Smooth muscle cell (in vitro differentiated cells): ENCODE measurements at regions not wholly inside any gene's neighbourhood (a gene's known extent, or its start where the extent isn't known, plus 50 kb on each side); places are given as distances from the start of the nearest gene placed in this dataset.

ENCODE experiments used
- DNase-seq: peaks from one replicate; lab custom pipeline; 2025; ENCODE audit not compliant: unreplicated experiment; lab: John Stamatoyannopoulos, UW
- H2AFZ ChIP-seq: fragments of 200-600 bp; sonication (generic); 2 replicates; pipeline ENCODE4 v1.6.0; 2016; ENCODE audit warnings: antibody characterized with exemption, low read depth, mild to moderate bottlenecking
- H3F3A ChIP-seq: fragments of 200-600 bp; sonication (generic); 2 replicates; pipeline ENCODE4 v1.6.0; 2017; ENCODE audit warnings: antibody characterized with exemption, low read depth
- H3K27ac ChIP-seq: fragments of 200-600 bp; sonication (generic); 2 replicates; pipeline ENCODE4 v1.5.1; 2016; ENCODE audit warnings: low read depth, mild to moderate bottlenecking
- H3K27me3 ChIP-seq: fragments of 200-600 bp; sonication (generic); 2 replicates; pipeline ENCODE4 v1.6.1; 2016; ENCODE audit warnings: low read depth, mild to moderate bottlenecking
- H3K36me3 ChIP-seq: fragments of 200-600 bp; sonication (generic); 2 replicates; pipeline ENCODE4 v1.5.1; 2016; ENCODE audit warnings: low read depth
- H3K4me1 ChIP-seq: fragments of 200-600 bp; sonication (generic); 2 replicates; pipeline ENCODE4 v1.5.1; 2016; ENCODE audit warnings: low read depth
- H3K4me2 ChIP-seq: fragments of 200-600 bp; sonication (generic); 2 replicates; pipeline ENCODE4 v1.6.0; 2016; ENCODE audit warnings: mild to moderate bottlenecking
- H3K4me3 ChIP-seq: fragments of 200-600 bp; sonication (generic); 2 replicates; pipeline ENCODE4 v1.5.1; 2016; ENCODE audit warnings: mild to moderate bottlenecking
- H3K79me2 ChIP-seq: fragments of 200-600 bp; sonication (generic); 2 replicates; pipeline ENCODE4 v1.6.0; 2016; ENCODE audit warnings: low read depth, mild to moderate bottlenecking
- H3K9ac ChIP-seq: fragments of 200-600 bp; sonication (generic); 2 replicates; pipeline ENCODE4 v1.6.0; 2016; ENCODE audit warnings: low read depth
- H3K9me3 ChIP-seq: fragments of 200-600 bp; sonication (generic); replicated peaks from 2 replicates; pipeline ENCODE4 v1.5.1; 2016; ENCODE audit warnings: low read depth
- H4K20me1 ChIP-seq: fragments of 200-600 bp; sonication (generic); 2 replicates; pipeline ENCODE4 v1.6.0; 2016; ENCODE audit warnings: low read depth
- CTCF ChIP-seq: fragments of 200-600 bp; sonication (generic); IDR thresholded peaks from 2 replicates; pipeline ENCODE4 v1.5.1; 2017; ENCODE audit warnings: borderline replicate concordance, mild to moderate bottlenecking, antibody characterized with exemption; ENCODE audit not compliant: insufficient read depth, poor library complexity, severe bottlenecking
- WGBS: methylation state at CpG from one replicate; pipeline ENCODE4 v1.1.7; 2016; ENCODE audit warnings: low lambda C conversion rate; 5-methylcytosine and 5-hydroxymethylcytosine counted together

- Histone ChIP-seq H3K27me3 (no peaks in the 10 kb centered on the region), H3K36me3 (no peaks in the 10 kb centered on the region), H4K20me1 (no peaks in the 10 kb centered on the region), H3K4me3 (no peak overlapping the region), H3F3A (no peaks in the 10 kb centered on the region), H2AFZ (no peak overlapping the region), H3K4me1 (no peaks in the 10 kb centered on the region), H3K9ac (no peak overlapping the region), H3K79me2 (no peaks in the 10 kb centered on the region), H3K27ac (no peak overlapping the region), H3K4me2 (no peak overlapping the region), H3K9me3 (no peaks in the 10 kb centered on the region)
- 96% methylated on average over 7 of the region's 7 CpGs for WGBS
- DNase-seq: no peak
- TF ChIP-seq CTCF: no peak
Measured at GRCh38 chr5:74454263-74455030, 186.1 kb downstream of the ENC1 start.

- no peaks in the 10 kb centered on the region for H3K9me3 ChIP-seq
- 85% methylated on average over 5 of the region's 5 CpGs for WGBS
Measured at GRCh38 chr5:74452856-74453255, 187.7 kb downstream of the ENC1 start.

GRCh38 chr5:74450095-74450494, 190.4 kb downstream of the ENC1 start:
- Histone ChIP-seq H2AFZ (no peak overlapping the region), H3K4me1 (no peaks in the 10 kb centered on the region), H3K9ac (no peak overlapping the region), H3K36me3 (no peaks in the 10 kb centered on the region), H3K79me2 (no peaks in the 10 kb centered on the region), H3K9me3 (no peaks in the 10 kb centered on the region), H4K20me1 (no peaks in the 10 kb centered on the region), H3K4me2 (no peak overlapping the region), H3K4me3 (no peak overlapping the region), H3F3A (no peaks in the 10 kb centered on the region), H3K27ac (no peak overlapping the region), H3K27me3 (no peaks in the 10 kb centered on the region)
- no peak for TF ChIP-seq CTCF
- DNase-seq: no peak
- WGBS: 70% methylated on average over 2 of the region's 2 CpGs

More at GRCh38 chr5:74452856-74453255, 187.7 kb downstream of the ENC1 start:
- Histone ChIP-seq H3K79me2 (no peaks in the 10 kb centered on the region), H3K36me3 (no peaks in the 10 kb centered on the region), H3K4me3 (no peak overlapping the region), H2AFZ (no peak overlapping the region), H3K27ac (no peak overlapping the region), H3K4me2 (no peak overlapping the region), H4K20me1 (no peaks in the 10 kb centered on the region), H3K27me3 (no peaks in the 10 kb centered on the region), H3K9ac (no peak overlapping the region), H3F3A (no peaks in the 10 kb centered on the region), H3K4me1 (no peaks in the 10 kb centered on the region)
- no peak for DNase-seq
- no peak for TF ChIP-seq CTCF

GRCh38 chr5:74446725-74447241, 193.7 kb downstream of the ENC1 start:
- no peak for DNase-seq
- Histone ChIP-seq H3K4me3 (no peak overlapping the region), H3K36me3 (no peaks in the 10 kb centered on the region), H3K4me2 (no peak overlapping the region), H3K27me3 (no peaks in the 10 kb centered on the region), H4K20me1 (no peaks in the 10 kb centered on the region), H3K79me2 (no peaks in the 10 kb centered on the region), H3K9ac (no peak overlapping the region), H3K27ac (no peak overlapping the region), H3K4me1 (no peaks in the 10 kb centered on the region), H3K9me3 (no peaks in the 10 kb centered on the region), H3F3A (no peaks in the 10 kb centered on the region), H2AFZ (no peak overlapping the region)
- WGBS: 91% methylated on average over 12 of the region's 12 CpGs
- no peak for TF ChIP-seq CTCF
